ENCODE measurements at regions not wholly inside any gene's neighbourhood (a gene's known extent, or its start where the extent isn't known, plus 50 kb on each side); places are given as distances from the start of the nearest gene placed in this dataset.

DNA sequence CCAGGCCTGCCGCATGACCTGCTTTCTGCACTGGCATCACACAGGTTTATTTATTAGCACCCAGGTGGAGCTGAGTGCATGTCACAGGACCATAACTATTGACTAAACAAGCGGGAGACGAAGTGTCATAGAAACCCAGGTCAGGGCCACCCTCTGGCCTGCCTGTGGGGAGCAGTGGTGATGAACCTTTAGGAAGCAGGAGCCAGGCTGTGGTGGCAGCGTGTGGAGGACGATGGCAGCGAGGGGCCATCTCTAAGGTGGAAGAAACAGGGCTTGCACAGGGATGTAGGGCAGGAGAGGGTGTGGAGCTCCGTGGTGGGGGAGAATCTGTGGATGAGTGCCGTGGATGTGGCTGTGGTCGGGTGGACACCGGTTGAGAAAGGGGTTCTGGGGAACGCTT, 275.3 kb downstream of the TEX29 start:
- no peak for DNase-seq (ENCODE audit: low spot score)
- TF ChIP-seq, protein P1, sequence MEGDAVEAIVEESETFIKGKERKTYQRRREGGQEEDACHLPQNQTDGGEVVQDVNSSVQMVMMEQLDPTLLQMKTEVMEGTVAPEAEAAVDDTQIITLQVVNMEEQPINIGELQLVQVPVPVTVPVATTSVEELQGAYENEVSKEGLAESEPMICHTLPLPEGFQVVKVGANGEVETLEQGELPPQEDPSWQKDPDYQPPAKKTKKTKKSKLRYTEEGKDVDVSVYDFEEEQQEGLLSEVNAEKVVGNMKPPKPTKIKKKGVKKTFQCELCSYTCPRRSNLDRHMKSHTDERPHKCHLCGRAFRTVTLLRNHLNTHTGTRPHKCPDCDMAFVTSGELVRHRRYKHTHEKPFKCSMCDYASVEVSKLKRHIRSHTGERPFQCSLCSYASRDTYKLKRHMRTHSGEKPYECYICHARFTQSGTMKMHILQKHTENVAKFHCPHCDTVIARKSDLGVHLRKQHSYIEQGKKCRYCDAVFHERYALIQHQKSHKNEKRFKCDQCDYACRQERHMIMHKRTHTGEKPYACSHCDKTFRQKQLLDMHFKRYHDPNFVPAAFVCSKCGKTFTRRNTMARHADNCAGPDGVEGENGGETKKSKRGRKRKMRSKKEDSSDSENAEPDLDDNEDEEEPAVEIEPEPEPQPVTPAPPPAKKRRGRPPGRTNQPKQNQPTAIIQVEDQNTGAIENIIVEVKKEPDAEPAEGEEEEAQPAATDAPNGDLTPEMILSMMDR (IDR thresholded peaks at IDR 0.05; ENCODE audit: borderline replicate concordance, control extremely low read depth, extremely low read depth, insufficient read depth, missing control alignments), result no peak
- in situ Hi-C loops (cut with MboI; ENCODE audit: low sequenced_read_pairs, unreplicated experiment), result no loop called here

DNA sequence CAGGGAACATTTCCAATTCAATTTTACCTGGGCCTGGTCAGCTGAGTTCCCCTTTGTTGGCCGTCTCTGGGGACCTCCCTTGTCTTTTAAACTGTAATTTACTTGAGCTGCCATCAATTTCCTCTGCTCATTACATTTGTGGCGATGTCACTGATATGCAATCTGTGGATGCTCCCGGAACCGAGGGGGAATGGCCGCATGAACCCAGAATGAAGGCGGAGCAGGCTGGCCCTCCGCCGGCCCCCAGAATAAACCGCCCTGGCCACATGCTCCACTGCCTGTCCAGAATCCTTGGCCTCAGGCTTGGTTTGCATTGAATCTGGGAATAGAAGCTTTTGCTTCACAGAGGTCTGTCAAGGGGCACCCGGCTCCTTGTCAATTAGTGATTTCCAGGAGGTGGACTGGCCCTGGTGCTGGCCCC, 276.8 kb downstream of the TEX29 start:
- no peak for DNase-seq (ENCODE audit: low spot score)
- in situ Hi-C loops (cut with MboI; ENCODE audit: low sequenced_read_pairs, unreplicated experiment), result no loop called here
- TF ChIP-seq, protein P1 (IDR thresholded peaks at IDR 0.05; ENCODE audit: borderline replicate concordance, control extremely low read depth, extremely low read depth, insufficient read depth, missing control alignments), result no peak

DNA sequence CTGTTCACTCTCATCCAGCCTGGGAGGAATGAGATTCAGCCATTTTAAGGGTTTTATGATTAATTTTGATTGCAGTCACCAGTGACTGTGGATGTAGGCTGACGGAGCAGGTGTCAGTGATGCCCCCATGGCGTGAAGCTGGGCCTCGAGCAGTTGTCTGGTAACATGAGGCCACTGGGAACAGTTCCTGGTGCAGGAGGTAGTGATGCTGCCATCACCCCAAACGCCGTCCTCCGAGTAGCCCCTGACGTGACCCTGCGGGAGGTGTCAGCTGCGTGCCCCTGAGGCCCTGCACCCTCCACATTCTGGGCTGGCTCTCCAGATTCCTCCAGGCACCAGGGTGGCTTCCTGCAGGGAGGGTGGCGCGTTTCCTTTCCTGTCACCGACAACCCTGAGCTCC, 277.2 kb downstream of the TEX29 start:
- TF ChIP-seq, protein P1 (IDR thresholded peaks at IDR 0.05; ENCODE audit: borderline replicate concordance, control extremely low read depth, extremely low read depth, insufficient read depth, missing control alignments), result no peak
- in situ Hi-C loops (cut with MboI; ENCODE audit: low sequenced_read_pairs, unreplicated experiment), result no loop called here
- DNase-seq (ENCODE audit: low spot score), result no peak

DNA sequence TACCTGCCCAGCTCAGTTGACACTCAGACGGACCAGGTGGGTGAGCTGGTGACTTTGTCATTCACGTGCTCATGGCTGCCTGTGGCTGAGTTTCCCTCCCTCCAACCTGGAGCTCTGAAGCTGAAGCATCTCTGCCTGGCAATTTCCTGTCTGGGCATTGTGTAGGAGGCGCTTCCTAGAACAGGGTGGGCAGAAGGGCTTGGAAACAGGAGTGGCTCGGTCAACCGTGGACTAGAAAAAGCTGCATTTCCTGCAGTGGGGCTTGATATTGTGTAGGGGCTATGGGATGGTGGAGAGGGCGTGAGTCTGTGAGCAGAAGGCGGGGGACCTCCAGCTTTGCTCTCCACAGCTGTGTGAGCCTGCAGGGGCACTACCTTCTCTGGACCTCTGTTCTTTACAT, 278.3 kb downstream of the TEX29 start:
- in situ Hi-C loops (cut with MboI; ENCODE audit: low sequenced_read_pairs, unreplicated experiment), result no loop called here
- TF ChIP-seq, protein P1 (IDR thresholded peaks at IDR 0.05; ENCODE audit: borderline replicate concordance, control extremely low read depth, extremely low read depth, insufficient read depth, missing control alignments), result no peak
- no peak for DNase-seq (ENCODE audit: low spot score)

DNA sequence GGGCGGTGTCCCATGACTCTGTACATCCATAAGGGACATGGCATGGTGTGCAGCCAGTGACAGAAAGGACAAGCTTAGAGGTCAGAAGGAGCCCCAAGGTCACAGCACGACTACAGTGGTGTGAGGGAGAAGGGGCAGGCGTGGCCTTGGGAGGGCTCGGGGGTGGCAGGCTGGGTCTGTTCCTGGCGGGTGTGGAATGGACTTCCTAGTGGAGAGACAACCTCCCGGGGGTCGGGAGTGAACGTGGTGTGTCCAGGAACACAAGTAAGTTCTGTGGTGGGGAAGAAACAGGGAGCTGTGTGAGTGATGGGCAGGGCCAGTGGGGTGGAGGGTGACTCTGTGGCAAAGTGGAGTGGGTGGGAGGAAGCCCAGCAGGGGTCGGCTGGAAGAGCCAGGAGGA, 279.3 kb downstream of the TEX29 start:
- in situ Hi-C loops (cut with MboI; ENCODE audit: low sequenced_read_pairs, unreplicated experiment), result no loop called here

DNA sequence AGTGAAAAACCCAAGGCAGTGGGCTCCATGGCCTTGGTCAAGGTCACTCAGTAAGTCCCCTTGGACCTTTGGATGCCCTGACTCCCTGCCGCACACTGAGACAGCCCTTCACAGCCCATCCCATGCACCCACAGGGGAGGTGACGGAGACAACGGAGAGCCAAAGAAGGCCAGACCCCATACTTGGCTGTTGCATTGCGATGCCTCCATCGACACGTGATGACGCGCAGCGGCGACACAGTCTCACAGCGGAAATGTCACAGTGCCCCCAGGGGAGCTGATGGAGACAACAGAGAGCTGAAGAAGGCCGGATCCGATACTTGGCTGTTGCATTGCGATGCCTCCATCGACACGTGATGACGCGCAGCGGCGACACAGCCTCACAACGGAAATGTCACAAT, 282.4 kb downstream of the TEX29 start:
- TF ChIP-seq, protein P1 (IDR thresholded peaks at IDR 0.05; ENCODE audit: borderline replicate concordance, control extremely low read depth, extremely low read depth, insufficient read depth, missing control alignments), result no peak
- DNase-seq (ENCODE audit: low spot score), result no peak
- in situ Hi-C loops (cut with MboI; ENCODE audit: low sequenced_read_pairs, unreplicated experiment), result no loop called here

More for the DNA sequence above, 279.3 kb downstream of the TEX29 start:
- DNase-seq (ENCODE audit: low spot score), result no peak
- TF ChIP-seq, protein P1 (IDR thresholded peaks at IDR 0.05; ENCODE audit: borderline replicate concordance, control extremely low read depth, extremely low read depth, insufficient read depth, missing control alignments), result no peak

DNA sequence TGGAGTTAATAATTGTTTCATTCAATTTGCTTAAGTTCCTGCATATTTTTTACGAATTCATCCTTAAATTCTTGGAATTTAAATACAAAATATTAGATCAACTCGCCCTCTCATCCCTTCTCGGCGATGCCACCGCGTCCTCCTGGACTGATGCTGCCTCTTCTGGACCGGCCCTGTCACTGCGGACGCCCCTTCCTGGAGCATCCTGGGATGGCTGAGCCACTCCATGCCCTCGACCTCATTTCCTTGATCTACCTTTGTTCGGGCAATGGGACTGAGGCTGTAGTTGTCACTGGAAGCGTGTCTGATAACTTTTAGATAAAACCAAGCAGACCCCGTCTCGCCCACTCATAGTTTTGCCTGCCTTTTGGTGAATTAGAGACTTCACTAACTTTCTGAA, 283.7 kb downstream of the TEX29 start:
- DNase-seq (ENCODE audit: low spot score), result no peak
- in situ Hi-C loops (cut with MboI; ENCODE audit: low sequenced_read_pairs, unreplicated experiment), result no loop called here
- TF ChIP-seq, protein P1 (IDR thresholded peaks at IDR 0.05; ENCODE audit: borderline replicate concordance, control extremely low read depth, extremely low read depth, insufficient read depth, missing control alignments), result no peak

Data from GM13976 (cell line).